SK-N-SH (cell line): ENCODE measurements at regions not wholly inside any gene's neighbourhood (a gene's known extent, or its start where the extent isn't known, plus 50 kb on each side); places are given as distances from the start of the nearest gene placed in this dataset.

ENCODE experiments used
- CTCF ChIP-seq: fragments of 200-600 bp; sonication (generic); IDR thresholded peaks from 2 replicates; pipeline ENCODE4 v1.6.1; 2017; ENCODE audit warnings: antibody characterized with exemption, mild to moderate bottlenecking, moderate library complexity
- EZH2phosphoT487 ChIP-seq: fragments of 200-600 bp; sonication (generic); IDR thresholded peaks from 2 replicates; pipeline ENCODE4 v1.6.1; 2017; ENCODE audit warnings: low read depth, mixed run types, mild to moderate bottlenecking, antibody characterized with exemption, moderate library complexity, borderline replicate concordance
- FOXJ3 ChIP-seq: sonication (generic); formaldehyde crosslinking; IDR thresholded peaks from 2 replicates; pipeline ENCODE4 v1.5.1; 2020; ENCODE audit warnings: mild to moderate bottlenecking, missing genetic modification reagents
- GATA2 ChIP-seq: sonication (generic); formaldehyde crosslinking; IDR thresholded peaks from 2 replicates; pipeline ENCODE4 v1.5.0; 2020; ENCODE audit warnings: mild to moderate bottlenecking, missing genetic modification reagents
- IRF3 ChIP-seq: fragments of 150-350 bp; IDR thresholded peaks from 2 replicates; pipeline ENCODE4 v1.6.1; 2016; ENCODE audit warnings: mild to moderate bottlenecking, low read depth, low read length
- MXI1 ChIP-seq: IDR thresholded peaks from 2 replicates; pipeline ENCODE4 v1.6.1; 2012; ENCODE audit warnings: mild to moderate bottlenecking, low read depth, low read length, improper control_type of control experiment
- PBX3 ChIP-seq: IDR thresholded peaks from 2 replicates; pipeline ENCODE4; 2012
- POLR2AphosphoS5 ChIP-seq: IDR thresholded peaks from 2 replicates; pipeline ENCODE4 v1.6.1; 2012; ENCODE audit warnings: low read depth, low read length
- REST ChIP-seq: IDR thresholded peaks from 2 replicates; pipeline ENCODE4 v1.6.1; 2012; ENCODE audit warnings: mild to moderate bottlenecking, low read depth, low read length, moderate library complexity
- RXRA ChIP-seq: IDR thresholded peaks from 2 replicates; pipeline ENCODE4 v1.4.0; 2012; ENCODE audit warnings: low read depth, mild to moderate bottlenecking, borderline replicate concordance
- TAF1 ChIP-seq: IDR thresholded peaks from 2 replicates; pipeline ENCODE4 v1.6.1; 2012; ENCODE audit warnings: low read depth, mild to moderate bottlenecking, low read length, moderate library complexity, borderline replicate concordance
- USF1 ChIP-seq: IDR thresholded peaks from 2 replicates; pipeline ENCODE4 v1.4.0; 2012; ENCODE audit warnings: low read depth, borderline replicate concordance
- ZBTB33 ChIP-seq: IDR thresholded peaks from 2 replicates; pipeline ENCODE4 v1.4.0; 2012; ENCODE audit warnings: low read depth, borderline replicate concordance

DNA sequence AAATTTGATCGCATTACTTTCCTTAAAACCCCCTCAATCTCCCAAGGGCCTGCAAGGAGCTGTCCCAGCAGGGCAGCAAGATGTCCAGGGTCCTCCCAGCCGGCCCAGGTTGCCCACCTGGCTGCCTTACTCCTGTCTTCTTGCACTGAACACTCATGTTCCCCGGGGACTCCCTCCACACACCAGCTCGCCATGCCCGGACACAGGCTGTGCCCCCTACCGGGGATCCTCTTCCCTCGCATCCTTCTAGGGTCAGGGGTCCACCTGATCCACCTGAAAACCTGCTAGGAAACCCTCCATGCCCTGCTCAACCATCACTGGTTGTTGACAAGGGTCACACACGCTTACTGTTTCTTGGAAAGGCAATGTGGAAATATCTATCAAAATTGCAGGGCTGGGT, 172.0 kb upstream of the MSX2 start:
- TF ChIP-seq POLR2AphosphoS5 = no peak
- no peak for TF ChIP-seq CTCF
- TF ChIP-seq TAF1 = no peak
- no peak for TF ChIP-seq PBX3
- TF ChIP-seq GATA2 (CRISPR knock-in tag) = no peak
- no peak for TF ChIP-seq RXRA
- TF ChIP-seq ZBTB33 = no peak
- TF ChIP-seq MXI1 = no peak
- no peak for TF ChIP-seq USF1
- no peak for TF ChIP-seq IRF3
- no peak for TF ChIP-seq REST
- no peak for TF ChIP-seq EZH2phosphoT487
- TF ChIP-seq FOXJ3 = no peak
